ENCODE measurements at regions not wholly inside any gene's neighbourhood (a gene's known extent, or its start where the extent isn't known, plus 50 kb on each side); places are given as distances from the start of the nearest gene placed in this dataset.

GRCh38 chr18:55166260-55166598, 207.0 kb upstream of the CCDC68 start:
- no peak for TF ChIP-seq CTCF (IDR thresholded peaks at IDR 0.05; ENCODE audit: unreplicated experiment in 3 of 3)
- H3K36me3 Mint-ChIP-seq (ENCODE audit: low read depth), result no peaks in the 10 kb centered on the region
- no peaks in the 10 kb centered on the region for H3K27me3 Mint-ChIP-seq (ENCODE audit: low read depth)
- H3K9me3 Mint-ChIP-seq, result peaks cover 12% of the 10 kb centered on the region
- H3K4me1 Mint-ChIP-seq, result peaks cover 10% of the 10 kb centered on the region
- H3K27ac Mint-ChIP-seq, result no peak overlapping the region
- H3K4me3 Mint-ChIP-seq, result no peak overlapping the region

- peaks cover 3% of the 10 kb centered on the region for H3K9me3 Mint-ChIP-seq
- H3K4me3 Mint-ChIP-seq, result no peak overlapping the region
- no peak for TF ChIP-seq CTCF (IDR thresholded peaks at IDR 0.05; ENCODE audit: unreplicated experiment in 3 of 3)
- no peak overlapping the region for H3K27ac Mint-ChIP-seq
- H3K27me3 Mint-ChIP-seq (ENCODE audit: low read depth), result no peaks in the 10 kb centered on the region
- no peaks in the 10 kb centered on the region for H3K36me3 Mint-ChIP-seq (ENCODE audit: low read depth)
- H3K4me1 Mint-ChIP-seq, result peaks cover 17% of the 10 kb centered on the region
These were observed 204.3 kb upstream of the CCDC68 start for GRCh38 chr18:55163550-55163949.

- H3K27me3 Mint-ChIP-seq (ENCODE audit: low read depth), result no peaks in the 10 kb centered on the region
- H3K4me1 Mint-ChIP-seq, result peaks cover 17% of the 10 kb centered on the region
- peak overlapping the region; percentile 38 to 68 (median 49) for H3K27ac Mint-ChIP-seq
- no peaks in the 10 kb centered on the region for H3K36me3 Mint-ChIP-seq (ENCODE audit: low read depth)
- TF ChIP-seq CTCF (IDR thresholded peaks at IDR 0.05; ENCODE audit: unreplicated experiment in 3 of 3), result no peak
- H3K9me3 Mint-ChIP-seq, result no peaks in the 10 kb centered on the region
- H3K4me3 Mint-ChIP-seq, result no peak overlapping the region
These were observed 202.7 kb upstream of the CCDC68 start for GRCh38 chr18:55161916-55162315.

GRCh38 chr18:55159027-55159426, 199.8 kb upstream of the CCDC68 start:
- Mint-ChIP-seq H3K4me1 (peaks cover 17% of the 10 kb centered on the region), H3K27ac (peak overlapping the region in 1 of 3 experiments; percentile 8), H3K27me3 (ENCODE audit: low read depth) (peaks cover 9% of the 10 kb centered on the region), H3K4me3 (no peak overlapping the region), H3K36me3 (ENCODE audit: low read depth) (no peaks in the 10 kb centered on the region), H3K9me3 (no peaks in the 10 kb centered on the region)
- TF ChIP-seq CTCF (IDR thresholded peaks at IDR 0.05; ENCODE audit: unreplicated experiment in 3 of 3), result no peak

- Mint-ChIP-seq H3K9me3 (no peaks in the 10 kb centered on the region), H3K27ac (no peak overlapping the region), H3K36me3 (ENCODE audit: low read depth) (no peaks in the 10 kb centered on the region), H3K4me1 (peaks cover 17% of the 10 kb centered on the region), H3K27me3 (ENCODE audit: low read depth) (peaks cover 13% of the 10 kb centered on the region), H3K4me3 (no peak overlapping the region)
- TF ChIP-seq CTCF (IDR thresholded peaks at IDR 0.05; ENCODE audit: unreplicated experiment in 3 of 3), result no peak
These were observed 199.3 kb upstream of the CCDC68 start for GRCh38 chr18:55158570-55158969.

- TF ChIP-seq CTCF (IDR thresholded peaks at IDR 0.05; ENCODE audit: unreplicated experiment in 3 of 3), result no peak
- Mint-ChIP-seq H3K27ac (no peak overlapping the region), H3K27me3 (ENCODE audit: low read depth) (peaks cover 18% of the 10 kb centered on the region), H3K9me3 (no peaks in the 10 kb centered on the region), H3K4me3 (no peak overlapping the region), H3K36me3 (ENCODE audit: low read depth) (no peaks in the 10 kb centered on the region), H3K4me1 (peaks cover 18% of the 10 kb centered on the region)
These were observed 194.1 kb upstream of the CCDC68 start for GRCh38 chr18:55153346-55153745.
